Activated CD8-positive, alpha-beta memory T cell treated with anti-CD3 and anti-CD28 coated beads for 36 hours (primary cell): ENCODE measurements at regions not wholly inside any gene's neighbourhood (a gene's known extent, or its start where the extent isn't known, plus 50 kb on each side); places are given as distances from the start of the nearest gene placed in this dataset.
"Not testable (repeated sequence)": the region's sequence is repeated elsewhere in the genome, so short reads cannot be mapped to it uniquely, and the experiment has no call there.

Source experiments
- CTCF ChIA-PET: fragments of 350-600 bp; sonication (Branson Sonifier 250); formaldehyde crosslinking; loops from one replicate; lab custom pipeline; 2021; ENCODE audit warnings: antibody characterized with exemption; lab: Charles Lee
- POLR2A ChIA-PET: fragments of 350-600 bp; sonication (Branson Sonifier 250); formaldehyde crosslinking; loops from one replicate; lab custom pipeline; 2021; ENCODE audit warnings: antibody characterized with exemption; lab: Charles Lee

GRCh38 chr2:103346780-103347179 is 584.9 kb downstream of the TMEM182 start:
- ChIA-PET CTCF (no interaction called here), POLR2A (no interaction called here)

GRCh38 chr2:103353774-103354173 is 591.9 kb downstream of the TMEM182 start:
- ChIA-PET CTCF (no interaction called here), POLR2A (no interaction called here)

GRCh38 chr2:103355287-103355686 is 593.5 kb downstream of the TMEM182 start:
- ChIA-PET POLR2A (no interaction called here), CTCF (no interaction called here)

GRCh38 chr2:103361712-103362111 is 599.9 kb downstream of the TMEM182 start:
- POLR2A ChIA-PET = no interaction called here
- CTCF ChIA-PET = no interaction called here

- ChIA-PET POLR2A (no interaction called here), CTCF (no interaction called here)
Observed at GRCh38 chr2:103363639-103364038, 601.8 kb downstream of the TMEM182 start.

GRCh38 chr2:103364177-103364576 is 602.3 kb downstream of the TMEM182 start:
- POLR2A ChIA-PET = no interaction called here
- CTCF ChIA-PET = no interaction called here

- ChIA-PET CTCF (no interaction called here), POLR2A (no interaction called here)
Observed at GRCh38 chr2:103365071-103365470, 603.2 kb downstream of the TMEM182 start.

GRCh38 chr2:103367877-103368276 is 606.0 kb downstream of the TMEM182 start:
- POLR2A ChIA-PET = no interaction called here

GRCh38 chr2:103383541-103383940 is 621.7 kb downstream of the TMEM182 start:
- POLR2A ChIA-PET = no interaction called here
- CTCF ChIA-PET = no interaction called here

More at GRCh38 chr2:103367877-103368276, 606.0 kb downstream of the TMEM182 start:
- CTCF ChIA-PET = no interaction called here

- ChIA-PET POLR2A (no interaction called here), CTCF (no interaction called here)
Observed at GRCh38 chr2:103386872-103387271, 625.0 kb downstream of the TMEM182 start.

- CTCF ChIA-PET = no interaction called here
- POLR2A ChIA-PET = no interaction called here
Observed at GRCh38 chr2:103387888-103388287, 626.1 kb downstream of the TMEM182 start.

GRCh38 chr2:103396152-103396551 is 634.3 kb downstream of the TMEM182 start:
- ChIA-PET CTCF (no interaction called here), POLR2A (no interaction called here)

- CTCF ChIA-PET = no interaction called here
- POLR2A ChIA-PET = no interaction called here
Observed at GRCh38 chr2:103401621-103402020, 639.8 kb downstream of the TMEM182 start.

GRCh38 chr2:103402336-103402735 is 640.5 kb downstream of the TMEM182 start:
- ChIA-PET CTCF (no interaction called here), POLR2A (no interaction called here)

GRCh38 chr2:103402944-103403343 is 641.1 kb downstream of the TMEM182 start:
- ChIA-PET CTCF (no interaction called here), POLR2A (no interaction called here)

GRCh38 chr2:103403388-103403787 is 641.6 kb downstream of the TMEM182 start:
- CTCF ChIA-PET, POLR2A ChIA-PET: not testable (repeated sequence)

- POLR2A ChIA-PET = no interaction called here
- CTCF ChIA-PET = no interaction called here
Observed at GRCh38 chr2:103410221-103410620, 648.4 kb downstream of the TMEM182 start.

- ChIA-PET POLR2A (no interaction called here), CTCF (no interaction called here)
Observed at GRCh38 chr2:103419506-103419905, 657.7 kb downstream of the TMEM182 start.

GRCh38 chr2:103423100-103423499 is 661.3 kb downstream of the TMEM182 start:
- ChIA-PET POLR2A (no interaction called here), CTCF (no interaction called here)

- ChIA-PET CTCF (no interaction called here), POLR2A (no interaction called here)
Observed at GRCh38 chr2:103427567-103427966, 665.7 kb downstream of the TMEM182 start.

GRCh38 chr2:103430191-103430590 is 668.4 kb downstream of the TMEM182 start:
- CTCF ChIA-PET = no interaction called here
- POLR2A ChIA-PET = no interaction called here

GRCh38 chr2:103435010-103435409 is 673.2 kb downstream of the TMEM182 start:
- ChIA-PET CTCF (no interaction called here), POLR2A (no interaction called here)
